Astrocyte of the cerebellum (primary cell): ENCODE measurements at regions not wholly inside any gene's neighbourhood (a gene's known extent, or its start where the extent isn't known, plus 50 kb on each side); places are given as distances from the start of the nearest gene placed in this dataset.

Experiments
- DNase-seq: peaks from one replicate; pipeline ENCODE4 v3.0.0-alpha.2; 2011; ENCODE audit warnings: low read depth
- H3K4me3 ChIP-seq: 2 replicates; pipeline ENCODE4 v1.5.1; 2011; ENCODE audit warnings: mild to moderate bottlenecking, low read depth, low read length, moderate library complexity
- CTCF ChIP-seq: IDR thresholded peaks from 2 replicates; pipeline ENCODE4 v1.5.1; 2012; ENCODE audit warnings: low read length, low read depth, moderate library complexity, mild to moderate bottlenecking; ENCODE audit errors: missing control alignments
- in situ Hi-C: cut with HindIII; loops from 2 replicates; pipeline ENCODE4 v1.10.0; 2017; ENCODE audit warnings: low sequenced_read_pairs

DNA sequence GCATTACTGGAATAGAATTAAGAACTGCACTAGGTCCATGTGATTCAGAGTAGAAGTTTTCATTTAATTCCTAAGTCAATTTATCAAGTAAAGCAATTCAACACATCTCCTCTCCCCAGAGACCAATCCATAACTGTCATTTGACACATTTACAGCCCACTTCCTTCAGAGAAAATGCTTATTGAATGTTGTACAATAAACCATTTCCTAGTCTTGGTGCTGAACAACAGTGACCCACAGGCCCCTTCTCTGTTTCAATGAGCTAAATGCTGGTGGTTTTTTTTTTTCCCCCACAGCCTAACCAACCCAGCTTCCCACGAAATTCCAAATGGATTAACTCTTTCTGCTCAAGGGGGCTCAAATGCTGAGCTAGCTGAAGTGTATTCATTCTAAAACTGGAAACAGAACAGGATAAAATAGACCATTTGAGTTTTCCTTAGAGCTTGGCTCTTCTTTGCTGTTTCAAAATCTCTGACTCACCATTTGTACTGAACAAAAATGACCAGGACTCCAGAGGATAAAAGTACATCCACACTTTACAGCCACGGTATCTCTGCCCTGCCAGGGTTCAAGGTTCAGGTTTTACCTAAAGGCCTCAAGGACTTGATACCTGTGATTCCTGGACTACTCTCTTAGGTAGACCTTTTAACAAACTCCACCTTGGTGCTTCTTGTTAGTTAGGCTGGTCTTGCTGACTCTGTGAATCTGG, 62.3 kb downstream of the TMEM100 start:
- no peak for DNase-seq
- no peak for TF ChIP-seq CTCF
- in situ Hi-C loops, result no loop called here
- H3K4me3 ChIP-seq, result no peak overlapping the region

GRCh38 chr17:55659661-55660060, 63.0 kb downstream of the TMEM100 start:
- TF ChIP-seq CTCF, result no peak
- no peak for DNase-seq
- no peak overlapping the region for H3K4me3 ChIP-seq
- in situ Hi-C loops, result no loop called here

DNA sequence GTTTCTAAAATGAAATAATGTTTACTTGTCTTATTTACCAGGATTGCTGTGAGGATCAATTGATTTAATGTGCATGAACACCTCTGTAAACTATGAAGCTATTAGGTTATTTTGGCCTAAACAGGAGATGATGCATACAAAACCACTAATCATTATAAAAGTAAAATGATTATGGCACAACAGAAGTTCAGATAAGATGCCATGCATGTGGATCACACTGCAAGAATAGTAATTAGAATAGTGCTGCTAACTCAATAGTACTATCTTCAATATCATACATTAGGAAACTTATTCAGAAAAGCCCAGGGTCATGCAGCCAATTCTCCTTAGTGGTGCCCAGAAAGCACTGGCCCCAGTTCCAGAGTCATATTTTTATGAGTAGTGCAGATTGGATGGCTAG, 66.9 kb downstream of the TMEM100 start:
- in situ Hi-C loops, result no loop called here
- no peak overlapping the region for H3K4me3 ChIP-seq
- TF ChIP-seq CTCF, result no peak
- no peak for DNase-seq

GRCh38 chr17:55654821-55655220, 67.8 kb downstream of the TMEM100 start:
- no peak for DNase-seq
- in situ Hi-C loops, result no loop called here
- no peak for TF ChIP-seq CTCF
- no peak overlapping the region for H3K4me3 ChIP-seq

DNA sequence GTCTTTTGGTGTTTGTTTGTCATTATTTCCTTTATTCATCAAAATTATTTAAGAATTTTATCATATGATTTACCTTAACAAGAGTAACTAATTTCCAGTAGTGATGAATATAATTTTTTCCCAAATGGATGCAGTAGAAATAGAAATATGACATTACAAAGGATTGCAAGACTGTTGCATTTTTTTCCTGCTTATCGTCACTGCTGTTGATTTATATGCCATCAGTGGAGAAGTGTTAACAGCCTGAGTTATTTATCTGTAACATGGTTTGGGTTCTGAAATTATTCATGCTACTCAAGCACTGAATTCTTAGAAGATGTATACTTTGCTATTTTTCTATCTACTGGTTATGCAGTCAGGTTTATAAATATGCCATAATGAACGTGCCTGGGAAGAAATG, 68.6 kb downstream of the TMEM100 start:
- no peak overlapping the region for H3K4me3 ChIP-seq
- DNase-seq, result no peak
- no peak for TF ChIP-seq CTCF
- in situ Hi-C loops, result no loop called here

DNA sequence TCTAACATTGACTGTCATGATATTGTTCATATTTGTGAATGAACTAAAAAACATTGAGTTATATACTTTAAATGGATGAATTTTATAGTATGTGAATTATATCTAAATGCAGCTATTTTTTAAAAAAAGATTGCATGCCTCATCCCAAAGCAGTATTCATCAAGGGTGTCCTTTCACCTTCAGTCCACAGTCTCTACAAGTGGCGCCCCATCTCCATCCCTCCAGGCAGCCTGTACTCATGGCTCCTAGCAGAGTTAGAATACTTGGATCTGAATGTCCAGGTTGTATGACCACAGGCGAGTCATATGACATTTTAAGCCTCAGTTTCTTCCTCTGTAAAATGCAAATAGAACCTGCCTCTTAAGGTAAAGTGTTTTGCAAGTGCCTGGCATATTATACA, 69.8 kb downstream of the TMEM100 start:
- DNase-seq, result no peak
- TF ChIP-seq CTCF, result no peak
- in situ Hi-C loops, result no loop called here
- H3K4me3 ChIP-seq, result no peak overlapping the region
